GM18951 (cell line): ENCODE measurements at regions not wholly inside any gene's neighbourhood (a gene's known extent, or its start where the extent isn't known, plus 50 kb on each side); places are given as distances from the start of the nearest gene placed in this dataset.

Source experiments
- POLR2A ChIP-seq: IDR thresholded peaks from 4 replicates; pipeline ENCODE4 v1.6.1; 2011; ENCODE audit warnings: mild to moderate bottlenecking; ENCODE audit not compliant: insufficient read length, insufficient read depth; ENCODE audit errors: extremely low read depth
- in situ Hi-C: fragments of 300-500 bp; cut with MboI; formaldehyde crosslinking; loops from one replicate; pipeline ENCODE4 v1.12.0; 2022; ENCODE audit warnings: low sequenced_read_pairs, mixed read lengths, inconsistent platforms; ENCODE audit not compliant: unreplicated experiment

- in situ Hi-C loops: no loop called here
Observed at GRCh38 chr6:139996253-139996834, 621.9 kb upstream of the CITED2 start.

GRCh38 chr6:139994998-139995397 is 620.5 kb upstream of the CITED2 start:
- in situ Hi-C loops: no loop called here
- TF ChIP-seq POLR2A: no peak

More at GRCh38 chr6:139996253-139996834, 621.9 kb upstream of the CITED2 start:
- no peak for TF ChIP-seq POLR2A

- no peak for TF ChIP-seq POLR2A
- in situ Hi-C loops: no loop called here
Observed at GRCh38 chr6:139990856-139991465, 616.5 kb upstream of the CITED2 start.

GRCh38 chr6:139990026-139990686 is 615.7 kb upstream of the CITED2 start:
- in situ Hi-C loops: no loop called here

GRCh38 chr6:139988685-139989084 is 614.2 kb upstream of the CITED2 start:
- in situ Hi-C loops: no loop called here
- no peak for TF ChIP-seq POLR2A

More at GRCh38 chr6:139990026-139990686, 615.7 kb upstream of the CITED2 start:
- no peak for TF ChIP-seq POLR2A

GRCh38 chr6:139987091-139987490 is 612.6 kb upstream of the CITED2 start:
- no peak for TF ChIP-seq POLR2A

GRCh38 chr6:139985236-139985815 is 610.9 kb upstream of the CITED2 start:
- no peak for TF ChIP-seq POLR2A
- in situ Hi-C loops: no loop called here

More at GRCh38 chr6:139987091-139987490, 612.6 kb upstream of the CITED2 start:
- in situ Hi-C loops: no loop called here

GRCh38 chr6:139984317-139984716 is 609.9 kb upstream of the CITED2 start:
- no peak for TF ChIP-seq POLR2A
- in situ Hi-C loops: no loop called here

GRCh38 chr6:139983555-139984276 is 609.3 kb upstream of the CITED2 start:
- TF ChIP-seq POLR2A: no peak
- in situ Hi-C loops: no loop called here

GRCh38 chr6:139982652-139983295 is 608.3 kb upstream of the CITED2 start:
- in situ Hi-C loops: no loop called here
- no peak for TF ChIP-seq POLR2A

- TF ChIP-seq POLR2A: no peak
- in situ Hi-C loops: no loop called here
Observed at GRCh38 chr6:139982195-139982594, 607.7 kb upstream of the CITED2 start.

GRCh38 chr6:139981768-139982181 is 607.3 kb upstream of the CITED2 start:
- TF ChIP-seq POLR2A: no peak
- in situ Hi-C loops: no loop called here
